Amygdala (tissue), 56 donors: ENCODE measurements at regions not wholly inside any gene's neighbourhood (a gene's known extent, or its start where the extent isn't known, plus 50 kb on each side); places are given as distances from the start of the nearest gene placed in this dataset.

ENCODE experiments used
- DNase-seq, 56 donors: peaks; one replicate each; lab custom pipeline; 2025; lab: John Stamatoyannopoulos, UW

DNA sequence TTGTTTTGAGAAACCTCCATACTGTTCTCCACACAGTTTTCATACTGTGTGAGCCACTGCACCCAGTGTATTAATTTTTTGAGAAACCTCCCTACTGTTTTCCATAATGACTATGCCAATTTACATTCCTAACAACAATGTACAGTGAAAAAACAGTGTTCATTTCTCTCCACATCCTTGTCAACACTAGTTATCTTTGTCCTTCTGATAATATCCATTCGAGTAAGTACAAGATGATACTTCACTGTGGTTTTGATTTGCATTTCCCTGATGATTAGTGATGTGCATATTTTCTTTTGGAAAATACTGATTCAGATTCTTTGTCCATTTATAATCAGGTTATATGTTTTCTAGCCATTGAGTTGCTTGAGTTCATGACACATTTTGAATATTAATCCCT is 462.0 kb downstream of the CDH11 start:
- no peak for DNase-seq

DNA sequence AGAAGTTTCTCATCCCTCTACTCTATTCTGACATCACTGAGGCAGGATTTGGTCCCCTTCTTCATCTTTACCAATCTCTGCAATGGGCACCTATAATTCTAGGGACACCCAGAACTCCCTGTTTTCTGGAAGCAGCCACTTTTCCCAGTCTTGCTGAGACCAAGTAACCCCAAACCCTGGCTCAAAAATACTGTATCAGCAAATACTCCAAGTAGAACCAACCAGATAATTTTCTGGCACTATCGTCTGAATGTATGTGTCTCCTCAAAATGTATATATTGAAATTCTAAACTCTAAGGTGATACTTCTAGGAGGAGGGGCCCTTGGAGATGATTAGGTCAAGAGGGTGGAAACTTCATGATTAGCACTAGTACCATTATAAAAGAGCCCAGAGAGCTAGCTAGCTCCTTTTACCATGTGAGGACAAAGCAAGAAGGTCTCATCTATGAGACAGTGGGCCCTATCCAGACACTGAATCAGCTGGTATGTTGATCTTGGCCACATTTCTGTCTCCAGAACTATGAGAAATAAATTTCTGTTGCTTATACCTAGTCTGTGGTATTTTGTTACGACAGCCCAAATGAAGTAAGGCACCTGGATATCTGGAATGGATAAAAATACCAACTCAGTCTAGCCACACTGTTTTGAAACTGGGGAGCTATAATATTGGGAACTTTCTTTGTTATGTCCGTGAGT is 464.4 kb downstream of the CDH11 start:
- no peak for DNase-seq

DNA sequence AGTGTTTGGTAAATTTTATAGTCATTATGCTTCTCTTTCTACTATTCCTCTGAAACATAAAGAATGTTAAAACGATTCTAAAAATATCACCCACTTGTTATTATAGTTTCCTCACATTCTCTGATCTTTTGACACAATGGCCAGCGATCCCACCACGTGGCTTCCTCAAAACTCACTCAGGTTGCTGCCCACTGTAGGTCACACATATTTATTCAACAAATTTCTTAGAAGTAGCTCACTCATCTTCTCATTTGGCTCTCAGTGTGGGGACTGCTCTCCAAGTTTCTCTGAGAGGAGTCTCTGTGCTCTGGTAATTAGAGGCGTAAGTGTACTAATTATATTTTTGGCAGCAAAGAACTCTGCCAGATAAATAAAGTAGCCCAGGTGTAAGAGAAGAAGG is 465.4 kb downstream of the CDH11 start:
- peak in 4 of 56 donors; percentile 1 to 12 (median 2) for DNase-seq

DNA sequence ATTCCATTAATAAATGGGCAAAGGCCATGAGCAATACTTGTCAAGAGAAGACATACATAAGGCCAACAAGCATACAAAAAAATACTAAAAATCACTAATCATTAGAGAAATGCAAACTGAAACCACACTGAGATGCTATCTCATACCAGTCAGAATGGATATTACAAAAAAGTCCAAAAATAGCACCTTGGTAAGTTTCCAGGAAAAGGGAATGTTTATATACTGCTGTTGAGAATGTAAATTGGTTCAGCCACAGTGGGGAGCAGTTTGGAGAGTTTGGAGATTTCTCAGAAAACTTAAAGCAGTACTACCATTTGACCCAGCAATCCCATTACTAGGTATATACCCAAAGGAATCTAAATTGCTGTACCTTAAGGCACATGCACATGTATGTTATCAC is 467.7 kb downstream of the CDH11 start:
- no peak for DNase-seq

DNA sequence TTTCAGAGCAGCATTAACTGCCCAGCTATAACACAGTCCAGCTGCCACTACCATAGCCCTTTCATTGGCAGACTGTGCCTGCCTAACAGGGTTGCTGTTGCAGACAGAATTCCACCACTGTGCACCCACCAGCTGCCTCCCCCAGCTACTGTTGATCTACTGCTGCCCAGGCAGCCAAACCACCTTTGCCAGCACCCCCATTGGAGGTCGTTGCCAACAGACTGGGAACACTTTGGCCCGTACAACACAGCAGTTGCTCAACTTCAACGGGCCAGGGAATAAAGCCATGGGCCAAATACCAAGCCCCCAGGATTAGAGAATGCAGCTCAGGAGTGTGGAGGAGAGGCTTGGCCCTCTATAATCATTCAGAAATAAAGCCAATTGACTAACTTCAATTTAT is 473.6 kb downstream of the CDH11 start:
- DNase-seq, result peak in 3 of 56 donors; percentile 1 to 2 (median 1)

DNA sequence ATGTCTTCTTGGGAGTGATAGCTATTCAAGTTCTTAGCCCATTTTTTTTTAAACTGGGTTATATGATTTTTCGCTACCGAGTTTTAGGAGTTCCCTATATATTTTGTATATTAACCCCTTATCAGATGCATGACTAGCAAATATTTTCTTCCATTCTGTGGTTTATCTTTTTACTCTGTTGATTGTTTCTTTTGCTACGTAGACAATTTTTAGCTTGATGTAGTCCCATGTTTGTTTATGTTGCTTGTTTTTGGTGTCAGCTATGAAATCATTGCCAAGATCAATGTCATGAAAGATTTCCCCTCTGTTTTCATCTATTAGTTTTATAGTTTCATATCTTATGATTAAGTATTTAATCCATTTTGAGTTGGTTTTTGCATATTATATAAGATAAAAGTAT is 480.5 kb downstream of the CDH11 start:
- no peak for DNase-seq

DNA sequence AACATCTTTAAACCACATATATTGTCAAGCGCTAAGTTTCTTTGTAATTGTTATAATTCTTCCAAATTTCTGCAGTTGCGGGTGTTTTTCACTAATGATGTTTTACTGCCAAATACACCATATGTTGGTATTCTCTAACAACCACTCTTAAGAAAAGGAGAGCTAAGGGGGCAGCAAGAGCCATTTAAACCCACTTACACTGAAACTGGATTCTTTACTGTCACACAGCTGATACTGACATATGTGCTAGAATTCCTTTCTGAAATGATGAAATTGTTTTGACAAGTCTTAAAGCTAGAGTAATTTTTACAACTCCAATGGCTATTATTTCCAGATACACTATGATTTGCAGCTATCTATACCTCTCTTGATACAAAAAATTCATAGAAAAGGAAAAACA is 483.1 kb downstream of the CDH11 start:
- DNase-seq, result no peak

DNA sequence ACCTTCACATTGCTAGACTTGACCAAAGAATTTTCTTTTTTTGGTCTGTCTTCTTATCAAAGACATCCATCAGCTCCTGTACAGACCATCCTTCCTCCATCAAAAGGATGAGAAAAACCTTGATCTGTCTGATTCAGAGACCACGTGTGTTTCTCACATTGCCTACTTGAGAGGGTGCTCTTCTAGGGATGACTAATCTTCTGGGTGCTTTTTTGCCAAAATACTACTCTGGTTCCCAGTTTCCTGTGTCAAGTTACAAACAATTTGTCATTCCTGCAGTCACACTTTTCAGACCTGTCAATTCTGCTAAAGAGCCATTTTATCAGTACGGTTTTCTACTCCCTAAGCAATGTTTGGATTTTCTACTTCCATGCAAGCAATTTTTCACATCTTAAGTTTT is 492.2 kb downstream of the CDH11 start:
- no peak for DNase-seq

DNA sequence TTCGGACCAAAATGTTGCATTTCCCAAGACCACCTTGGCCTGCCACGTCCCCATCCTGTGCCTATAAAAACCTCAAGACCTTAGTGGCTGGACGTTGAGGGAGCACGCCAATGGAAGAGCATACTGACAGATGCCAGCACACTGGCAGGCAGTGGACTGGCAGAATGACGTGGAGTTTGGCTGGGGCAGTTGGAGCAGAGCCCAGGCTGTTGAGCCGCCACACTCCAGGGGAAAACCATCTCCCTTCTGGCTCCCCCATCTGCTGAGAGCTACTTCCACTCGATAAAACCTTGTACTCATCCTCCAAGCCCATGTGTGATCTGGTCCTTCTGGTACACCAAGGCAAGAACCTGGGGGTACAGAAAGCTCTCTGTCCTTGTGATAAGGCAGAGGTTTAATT is 494.1 kb downstream of the CDH11 start:
- peak in 20 of 56 donors; percentile 1 to 56 (median 16) for DNase-seq

DNA sequence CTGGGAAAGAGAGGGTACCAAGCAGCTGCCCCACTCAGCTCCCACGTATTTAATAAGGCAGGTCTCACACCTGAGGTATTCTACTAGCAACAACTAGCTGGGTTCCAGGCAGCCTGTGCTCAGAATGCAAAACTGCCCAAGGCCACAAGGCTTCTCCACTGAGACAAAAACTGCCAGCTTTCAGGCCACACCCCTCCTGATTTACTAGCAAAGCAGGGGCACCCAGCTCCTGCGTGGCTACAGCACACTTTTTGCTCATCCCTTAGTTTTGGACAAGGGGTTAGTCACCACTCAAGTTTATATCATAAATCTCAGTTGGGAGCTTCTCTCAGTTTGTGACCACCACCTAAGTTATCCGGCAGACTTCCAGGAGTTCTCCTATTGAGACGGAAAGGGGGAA is 494.6 kb downstream of the CDH11 start:
- no peak for DNase-seq

DNA sequence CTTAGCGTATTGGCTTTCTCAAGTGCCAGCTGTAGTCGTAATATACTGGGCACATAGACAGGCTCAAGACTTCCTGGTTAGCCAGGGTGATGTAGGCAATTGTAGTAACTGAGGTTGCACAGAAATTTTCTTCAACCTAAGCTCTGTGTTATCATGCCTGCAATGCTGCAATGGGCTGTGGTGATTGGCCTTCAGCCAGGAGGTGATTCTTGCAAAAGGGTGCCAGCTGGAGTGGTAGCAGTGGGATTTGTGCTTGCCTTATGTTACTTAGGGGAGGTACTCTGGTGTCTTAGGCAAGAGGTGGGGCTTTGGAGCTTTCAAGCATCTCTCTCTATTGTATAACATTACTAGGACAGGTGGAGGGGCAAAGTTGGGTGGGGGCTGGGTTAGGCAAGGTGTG is 495.1 kb downstream of the CDH11 start:
- DNase-seq, result no peak

DNA sequence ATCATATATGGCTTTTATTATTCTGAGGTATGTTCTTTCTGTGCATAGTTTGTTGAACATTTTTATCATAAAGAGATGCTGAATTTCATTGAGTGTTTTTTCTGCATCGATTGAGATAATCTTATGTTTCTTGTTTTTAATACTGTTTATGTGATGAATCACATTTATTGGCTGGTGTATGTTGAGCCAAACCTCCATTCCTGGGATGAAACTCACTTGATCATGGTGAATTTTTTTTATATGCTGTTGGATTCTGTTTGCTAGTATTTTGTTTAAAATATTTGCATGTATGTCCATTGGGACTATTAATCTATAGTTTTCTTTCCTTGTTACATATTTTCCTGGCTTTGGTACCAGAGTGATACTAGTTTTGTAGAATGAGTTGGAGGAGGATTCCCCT is 500.2 kb downstream of the CDH11 start:
- no peak for DNase-seq

DNA sequence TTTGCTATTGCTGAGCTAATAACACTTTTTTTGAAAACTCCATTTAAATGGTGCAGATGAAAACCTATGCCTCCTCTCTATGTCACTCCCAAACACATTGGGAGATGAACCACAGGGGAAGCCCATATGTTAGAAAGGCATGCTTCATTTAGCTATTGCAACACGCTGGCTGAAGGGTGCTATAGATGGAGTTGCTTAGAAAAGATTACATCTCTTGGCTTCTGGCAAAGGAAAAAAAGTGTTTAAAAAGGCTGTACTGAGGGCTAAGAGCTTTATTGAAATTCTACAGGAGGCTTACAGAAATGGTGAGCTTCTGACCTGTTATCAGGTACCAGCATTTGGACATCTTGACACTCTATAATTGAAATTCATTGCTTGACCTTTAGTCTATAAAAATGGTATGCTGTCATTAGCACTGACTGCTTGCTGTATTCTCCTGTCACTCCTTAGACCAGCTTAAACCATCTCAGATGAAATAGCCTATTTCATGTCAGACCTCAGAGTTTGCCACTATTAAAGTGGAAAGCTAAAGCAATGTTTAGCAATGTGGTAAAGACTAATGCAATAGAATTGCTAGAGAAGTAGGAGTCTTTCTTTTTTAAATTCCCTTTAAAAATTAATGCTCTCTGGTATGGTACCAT is 503.9 kb downstream of the CDH11 start:
- no peak for DNase-seq

DNA sequence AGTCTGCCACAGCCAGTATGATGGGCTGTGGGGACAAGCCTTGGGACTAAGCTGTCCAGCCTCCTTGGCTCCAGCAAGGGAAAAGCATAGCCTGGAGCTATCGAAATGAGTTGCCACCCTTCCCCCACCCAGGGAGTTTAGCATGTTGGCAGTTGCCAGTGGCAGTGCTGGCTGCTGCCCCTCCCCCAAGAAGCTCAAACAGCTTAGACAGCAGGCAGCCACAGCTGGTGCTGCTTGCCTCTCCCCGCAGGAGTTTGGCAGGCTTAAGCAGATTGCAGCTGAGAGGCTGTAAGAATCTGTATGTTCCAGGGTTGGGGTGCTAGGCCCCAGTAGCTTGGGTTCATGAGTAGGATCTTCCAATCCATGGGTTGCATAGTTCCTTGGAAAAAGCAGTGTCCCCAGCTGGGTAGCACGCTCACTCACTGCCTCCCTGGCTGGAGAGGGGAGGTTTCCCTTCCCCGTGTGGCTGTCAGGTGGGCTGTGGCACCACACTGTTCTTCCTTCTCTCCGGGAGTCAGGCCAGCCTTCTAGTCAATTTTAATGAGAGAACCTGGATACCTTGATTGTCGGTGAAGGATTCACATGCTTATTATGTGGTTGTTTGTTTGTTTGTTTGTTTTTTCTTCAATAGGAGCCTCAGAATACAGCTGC is 506.1 kb downstream of the CDH11 start:
- DNase-seq, result peak in 23 of 56 donors; percentile 2 to 44 (median 15)

DNA sequence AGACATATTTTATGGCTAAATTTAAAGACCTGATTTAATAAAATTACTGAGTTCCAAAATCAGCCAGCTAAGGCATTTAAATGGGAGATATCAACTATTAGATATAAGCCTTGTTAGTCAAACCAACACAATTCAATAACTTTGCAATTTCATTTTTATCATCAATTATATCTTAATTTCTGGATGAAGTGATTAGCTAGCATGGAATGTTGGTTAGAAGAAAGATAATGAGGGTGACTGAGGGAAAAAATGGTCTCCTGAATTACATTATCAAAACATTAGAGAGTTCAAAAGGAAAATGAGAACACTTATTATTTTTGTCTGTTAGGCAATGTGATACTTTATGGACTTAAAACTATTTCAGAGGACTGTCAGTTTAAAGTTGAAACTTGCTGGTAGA is 525.7 kb downstream of the CDH11 start:
- DNase-seq, result no peak

DNA sequence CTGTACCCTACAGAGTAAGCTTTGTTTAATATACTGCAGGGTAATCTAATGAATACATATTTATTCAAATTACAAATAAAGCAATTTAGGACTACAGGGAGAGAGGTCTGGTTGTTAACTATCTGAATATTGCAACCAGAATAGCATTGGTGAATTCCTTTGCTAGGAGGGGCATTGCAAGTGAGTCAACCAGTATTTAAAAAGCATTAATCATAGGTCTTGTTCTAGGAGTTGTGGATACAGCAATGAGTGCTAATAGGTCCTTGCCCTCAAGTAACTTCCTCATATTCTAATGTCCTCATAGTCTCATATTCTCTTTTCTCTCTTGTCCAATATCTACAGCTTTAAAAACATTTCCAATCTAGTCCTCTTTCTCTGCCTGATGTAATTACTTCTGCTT is 531.4 kb downstream of the CDH11 start:
- no peak for DNase-seq

DNA sequence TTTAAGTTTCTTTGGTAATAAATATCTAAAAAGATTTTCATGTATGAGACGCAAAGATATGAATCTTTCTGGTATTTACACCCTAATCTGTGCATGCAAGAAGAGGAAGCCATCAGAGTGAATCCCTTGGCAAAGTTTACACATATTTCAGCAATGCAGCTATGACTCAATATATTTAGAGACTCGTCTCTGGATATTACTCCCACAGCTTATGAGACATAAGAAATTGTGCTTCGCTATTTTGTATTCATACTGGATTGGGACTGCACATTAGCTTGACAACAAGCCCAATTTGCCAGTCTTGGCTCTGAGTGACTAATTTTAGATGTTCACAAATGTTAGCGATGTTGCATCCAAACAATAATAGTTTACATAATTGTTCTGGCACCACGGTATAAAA is 532.0 kb downstream of the CDH11 start:
- no peak for DNase-seq

DNA sequence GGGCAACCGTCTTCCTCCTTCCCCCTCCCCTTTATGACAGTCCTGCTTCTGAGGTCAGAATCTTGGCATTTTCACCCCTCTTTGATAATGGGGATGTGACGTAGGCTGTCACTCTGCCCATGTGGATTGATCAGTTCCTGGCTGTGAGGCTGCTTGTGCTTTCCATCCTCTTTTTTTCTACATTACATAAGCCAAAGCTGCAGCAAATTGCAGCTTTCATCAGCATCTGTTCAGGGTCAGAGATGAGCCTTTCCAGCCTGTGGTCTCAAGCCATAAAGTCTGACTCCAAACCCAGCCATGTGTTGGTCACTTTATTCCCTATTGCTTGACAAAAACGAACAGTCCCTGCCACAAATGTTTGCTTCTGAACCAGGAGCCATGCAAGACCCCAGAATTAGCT is 535.1 kb downstream of the CDH11 start:
- peak in 2 of 56 donors; percentile 0 to 1 for DNase-seq

DNA sequence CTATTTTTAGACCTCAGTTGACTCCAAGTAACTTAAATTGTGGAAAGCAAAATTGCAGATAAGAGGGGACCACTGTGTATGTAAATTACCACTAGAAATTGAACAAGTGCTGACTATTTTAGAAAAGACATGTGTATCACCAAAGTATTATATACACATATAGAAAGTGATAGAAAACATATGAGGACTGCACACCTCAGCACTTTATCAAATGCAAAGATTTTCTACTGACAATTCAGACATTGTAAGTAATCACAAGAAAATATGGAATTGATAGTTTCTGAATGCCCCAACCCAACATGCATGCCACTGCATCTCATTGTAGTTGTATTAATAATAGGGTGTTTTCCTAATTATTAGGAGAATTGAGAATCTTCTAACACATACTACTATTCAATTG is 536.5 kb downstream of the CDH11 start:
- DNase-seq, result no peak

DNA sequence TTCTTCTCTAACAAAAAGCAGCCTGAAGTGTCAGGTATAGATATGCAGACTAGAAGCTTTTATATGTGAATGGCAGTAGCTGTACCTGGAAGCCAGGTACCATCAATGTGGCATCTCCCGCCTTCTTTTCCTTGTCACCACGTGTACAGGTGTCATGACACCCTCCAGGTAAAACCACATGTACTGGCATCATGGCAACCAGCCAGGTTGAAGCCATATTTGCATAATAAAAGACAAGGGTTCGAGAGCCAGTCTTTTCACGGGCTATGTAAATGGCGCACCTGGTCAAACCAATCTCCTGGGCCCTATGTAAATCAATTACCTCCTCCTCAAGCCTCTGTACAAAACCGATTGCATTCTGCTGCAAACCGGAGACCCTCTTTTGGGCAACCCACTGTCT is 541.3 kb downstream of the CDH11 start:
- DNase-seq, result no peak

DNA sequence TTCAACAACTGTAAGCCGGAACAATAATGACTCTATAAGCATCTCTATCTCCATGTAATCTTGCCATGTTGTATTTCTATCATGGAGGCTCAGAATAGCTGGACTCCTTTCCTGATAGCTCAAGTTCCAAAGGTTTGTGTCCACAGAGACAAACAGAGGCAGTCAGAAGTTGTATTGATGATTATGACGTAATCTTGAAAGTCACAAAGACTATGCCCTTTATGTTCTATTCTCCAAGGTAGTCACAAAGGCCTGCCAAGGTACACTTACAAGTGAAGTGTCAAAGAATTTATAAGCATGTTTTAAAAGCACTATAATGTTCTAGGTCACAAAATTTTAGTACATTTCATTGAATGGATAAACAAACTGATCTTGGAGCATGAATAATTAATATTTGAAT is 542.2 kb downstream of the CDH11 start:
- no peak for DNase-seq

DNA sequence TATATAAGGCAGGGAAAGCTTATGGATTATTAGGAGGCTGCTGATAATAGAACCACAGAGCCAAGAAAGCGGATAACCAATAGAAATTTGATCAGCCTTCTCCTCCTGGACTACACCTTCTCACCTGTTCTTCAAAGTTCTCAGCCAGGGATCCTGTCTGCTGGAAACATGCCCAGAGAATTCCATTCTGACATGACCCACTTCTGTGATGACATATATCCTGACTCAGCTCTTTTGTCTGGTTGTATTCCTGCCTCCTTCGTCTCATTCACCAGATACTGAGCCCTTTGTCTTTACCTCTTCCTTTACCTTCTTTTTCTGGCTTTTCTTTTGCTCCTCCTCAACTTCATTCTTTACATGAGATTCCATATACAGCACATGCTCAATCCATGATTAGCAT is 576.1 kb downstream of the CDH11 start:
- DNase-seq, result no peak
